HG03103 (cell line): ENCODE measurements at regions not wholly inside any gene's neighbourhood (a gene's known extent, or its start where the extent isn't known, plus 50 kb on each side); places are given as distances from the start of the nearest gene placed in this dataset.
"Not testable (repeated sequence)": the region's sequence is repeated elsewhere in the genome, so short reads cannot be mapped to it uniquely, and the experiment has no call there.

Source experiments
- ATAC-seq: cut with Tn5 transposase; IDR thresholded peaks from one replicate; pipeline ENCODE4 v1.9.1; 2021; ENCODE audit warnings: low read depth; ENCODE audit not compliant: unreplicated experiment

GRCh38 chr1:67525053-67525760 lies 95.0 kb upstream of the SERBP1 start:
- ATAC-seq: no peak

DNA sequence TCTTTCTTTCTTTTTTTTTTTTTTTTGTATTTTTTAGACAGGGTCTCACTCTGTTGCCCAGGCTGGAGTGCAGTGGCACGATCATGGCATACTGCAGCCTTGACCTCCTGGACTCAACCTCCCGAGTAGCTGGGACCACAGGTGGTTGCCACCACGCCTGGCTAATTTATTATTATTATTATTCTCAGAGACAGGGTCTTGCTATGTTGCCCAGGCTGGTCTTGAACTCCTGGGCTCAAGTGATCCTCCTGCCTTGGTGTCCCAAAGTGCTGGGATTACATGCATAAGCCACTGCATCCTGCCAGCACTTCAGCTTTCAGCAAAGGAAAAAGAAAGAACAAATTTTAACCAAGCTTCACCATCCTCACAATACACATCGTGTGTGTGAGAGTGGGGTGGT lies 97.9 kb upstream of the SERBP1 start:
- ATAC-seq: no peak

GRCh38 chr1:67530071-67530470 lies 99.9 kb upstream of the SERBP1 start:
- no peak for ATAC-seq

DNA sequence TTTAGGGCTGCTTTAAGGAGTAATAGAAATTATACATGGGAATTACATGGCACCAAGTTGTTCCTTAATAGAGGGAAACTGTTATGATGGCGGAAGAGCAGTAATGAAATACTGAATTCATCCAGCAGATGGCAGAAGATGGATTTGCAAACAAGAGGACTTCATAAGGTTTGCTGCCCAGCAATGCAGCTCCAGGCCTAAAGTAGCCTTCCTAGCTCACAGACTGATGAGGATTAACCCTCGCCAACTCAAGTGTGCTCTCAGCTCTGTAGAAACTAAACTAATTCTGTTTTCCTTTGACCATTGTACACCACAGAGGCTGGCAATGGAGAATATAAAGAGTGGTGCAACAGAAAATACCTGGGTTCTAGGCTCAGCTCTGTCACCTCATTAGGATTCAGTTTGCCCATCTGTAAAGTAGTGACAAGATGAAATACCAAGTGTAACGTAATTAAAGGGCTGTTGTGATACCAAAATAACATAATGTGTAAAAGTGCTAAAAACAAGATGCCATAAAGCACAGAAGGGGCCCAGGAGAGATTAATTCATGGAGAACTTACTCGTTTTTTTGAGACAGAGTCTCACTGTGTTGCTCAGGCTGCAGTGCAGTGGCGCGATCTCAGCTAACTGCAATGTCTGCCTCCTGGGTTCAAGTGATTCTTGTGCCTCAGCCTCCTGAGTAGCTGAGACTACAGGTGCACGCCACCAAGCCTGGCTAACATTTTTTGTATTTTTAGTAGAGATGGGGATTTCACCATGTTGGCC lies 102.4 kb upstream of the SERBP1 start:
- no peak for ATAC-seq

DNA sequence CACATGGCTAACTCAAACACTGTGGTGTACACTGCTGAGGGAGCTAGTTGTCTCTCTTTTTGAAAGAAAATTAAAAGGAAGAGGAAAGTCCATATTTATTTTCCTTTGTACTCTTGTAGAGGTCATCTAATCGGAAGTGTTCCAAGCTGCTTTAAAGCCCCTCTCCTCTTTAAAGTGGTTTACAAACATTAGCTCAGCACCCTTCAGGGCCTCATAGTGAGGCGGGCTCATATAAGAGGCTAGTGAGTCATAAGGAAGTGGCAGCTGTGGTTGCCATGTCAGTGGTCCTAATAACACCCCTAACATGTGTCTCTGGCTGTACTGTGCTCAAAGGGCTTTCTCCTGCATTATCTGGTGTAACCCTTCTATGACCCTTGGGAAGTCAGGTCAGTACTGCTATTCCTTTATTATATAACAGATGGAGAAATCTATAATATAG lies 104.4 kb upstream of the SERBP1 start:
- ATAC-seq: no peak

DNA sequence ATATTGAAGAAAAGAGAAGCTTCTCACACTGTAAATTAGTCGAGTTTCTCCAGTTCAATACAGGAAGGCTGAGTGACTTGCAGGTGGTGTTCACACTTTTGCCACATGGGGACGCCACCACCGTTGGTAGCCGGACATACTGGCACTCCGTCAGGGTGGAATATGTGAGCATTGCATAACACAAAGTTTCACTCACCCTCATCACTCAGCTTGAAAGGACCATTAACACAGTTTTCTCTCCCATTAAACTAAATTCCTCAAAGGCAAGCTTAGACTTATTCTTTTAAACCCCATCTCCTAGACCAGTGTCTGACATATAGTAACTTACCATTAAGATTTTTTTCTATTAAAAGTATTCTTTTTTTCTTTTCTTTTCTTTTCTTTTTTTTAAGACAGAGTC lies 105.3 kb upstream of the SERBP1 start:
- ATAC-seq: peak; percentile 85

DNA sequence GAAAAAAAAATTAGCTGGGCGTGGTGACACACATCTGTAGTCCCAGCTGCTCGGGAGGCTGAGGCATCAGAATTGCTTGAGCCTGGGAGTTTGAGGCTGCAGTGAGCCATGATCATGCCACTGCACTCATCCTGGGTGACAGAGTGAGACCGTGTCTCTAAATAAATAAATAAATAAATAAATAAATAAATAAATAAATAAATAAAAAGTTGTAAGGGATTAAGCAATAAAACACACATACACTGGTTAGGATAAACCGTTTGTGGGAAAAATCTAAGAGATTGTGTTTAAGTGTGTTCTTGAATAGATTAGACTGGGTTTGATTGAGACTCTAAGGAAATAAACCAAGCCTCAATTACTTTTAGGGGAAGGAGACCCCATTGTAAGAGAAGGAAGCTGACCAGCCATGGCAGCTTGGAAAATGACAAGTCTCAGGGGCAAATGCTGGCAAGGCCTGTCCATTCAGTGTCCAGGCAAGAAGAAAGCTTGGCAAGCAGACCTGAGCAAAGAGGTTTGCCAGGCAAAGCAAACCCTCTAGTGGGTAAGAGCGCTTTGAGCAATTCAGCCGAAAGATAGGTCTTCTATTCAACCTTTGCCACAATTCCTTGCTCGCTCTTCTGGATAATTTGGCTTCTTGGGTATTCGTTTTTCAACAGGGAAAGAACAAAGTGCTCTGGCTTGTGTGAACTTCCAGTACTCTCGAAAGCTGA lies 106.9 kb upstream of the SERBP1 start:
- ATAC-seq: no peak

- no peak for ATAC-seq
These were observed 107.4 kb upstream of the SERBP1 start for GRCh38 chr1:67537667-67538018.

- no peak for ATAC-seq
These were observed 110.0 kb upstream of the SERBP1 start for GRCh38 chr1:67540025-67540732.

DNA sequence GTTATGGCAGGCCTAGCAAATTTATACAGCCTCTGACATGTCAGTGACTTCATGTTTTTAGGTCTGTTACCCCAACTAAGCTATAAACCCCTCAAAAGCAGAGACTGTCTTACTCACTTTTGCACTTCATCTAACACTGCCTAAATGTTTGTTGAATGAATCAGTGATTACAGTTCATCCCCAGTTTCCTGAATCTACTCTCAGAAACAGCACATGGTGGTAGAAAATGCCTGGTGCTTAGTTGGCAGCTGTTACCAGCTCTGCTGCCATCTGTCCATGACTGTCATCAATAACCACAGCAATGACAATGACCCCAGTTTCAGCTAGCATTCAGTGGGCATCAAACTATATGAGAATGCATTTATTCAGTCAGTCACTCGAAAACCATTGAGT lies 110.5 kb upstream of the SERBP1 start:
- ATAC-seq: no peak

GRCh38 chr1:67542747-67543146 lies 112.5 kb upstream of the SERBP1 start:
- no peak for ATAC-seq

GRCh38 chr1:67544921-67545320 lies 114.7 kb upstream of the SERBP1 start:
- ATAC-seq: no peak

GRCh38 chr1:67545364-67545763 lies 115.2 kb upstream of the SERBP1 start:
- ATAC-seq: no peak

GRCh38 chr1:67551375-67551774 lies 121.2 kb upstream of the SERBP1 start:
- no peak for ATAC-seq

GRCh38 chr1:67552336-67552759 lies 122.1 kb upstream of the SERBP1 start:
- no peak for ATAC-seq

GRCh38 chr1:67554204-67554603 lies 124.0 kb upstream of the SERBP1 start:
- ATAC-seq: not testable (repeated sequence)

DNA sequence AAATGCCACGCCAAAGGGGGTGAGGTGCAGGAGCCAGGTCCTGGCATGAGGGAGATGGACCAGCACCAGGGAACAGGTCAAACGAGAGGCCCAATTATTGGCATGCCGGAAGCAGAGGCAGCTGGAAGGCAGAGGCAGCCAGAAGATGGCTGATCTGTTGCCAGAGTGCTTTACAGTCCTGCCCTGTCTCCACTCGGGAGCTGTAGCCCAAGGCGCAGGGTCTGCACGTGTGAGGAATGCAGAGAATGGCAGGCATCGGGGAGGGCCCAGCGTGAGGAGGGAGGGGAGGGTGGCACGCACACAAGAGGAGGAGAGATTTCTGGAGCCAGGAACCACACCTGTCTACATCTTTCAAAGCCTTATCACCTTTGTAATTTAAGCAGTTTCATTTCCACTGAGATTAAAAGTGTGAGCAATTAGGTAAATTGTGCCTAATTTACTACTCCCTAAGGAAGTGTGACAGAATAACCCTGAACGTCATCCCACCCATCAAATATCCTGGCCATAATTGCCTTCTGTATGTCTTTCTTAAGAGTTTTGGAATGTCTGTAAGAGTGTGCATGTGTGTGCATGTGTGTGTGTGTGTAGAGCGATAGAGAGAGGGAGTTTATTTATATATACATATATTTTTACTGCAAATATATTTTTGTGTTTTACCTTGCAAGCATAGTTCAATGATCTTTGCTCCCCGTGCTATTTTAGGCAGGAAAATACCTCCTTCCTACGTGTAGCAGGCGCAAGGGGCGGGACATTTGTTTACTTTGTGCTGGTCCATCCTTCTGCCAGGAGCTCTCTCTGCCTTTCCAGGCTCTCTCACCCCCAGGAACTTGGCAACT lies 125.5 kb upstream of the SERBP1 start:
- ATAC-seq: no peak

- ATAC-seq: no peak
These were observed 126.2 kb upstream of the SERBP1 start for GRCh38 chr1:67556297-67556900.

DNA sequence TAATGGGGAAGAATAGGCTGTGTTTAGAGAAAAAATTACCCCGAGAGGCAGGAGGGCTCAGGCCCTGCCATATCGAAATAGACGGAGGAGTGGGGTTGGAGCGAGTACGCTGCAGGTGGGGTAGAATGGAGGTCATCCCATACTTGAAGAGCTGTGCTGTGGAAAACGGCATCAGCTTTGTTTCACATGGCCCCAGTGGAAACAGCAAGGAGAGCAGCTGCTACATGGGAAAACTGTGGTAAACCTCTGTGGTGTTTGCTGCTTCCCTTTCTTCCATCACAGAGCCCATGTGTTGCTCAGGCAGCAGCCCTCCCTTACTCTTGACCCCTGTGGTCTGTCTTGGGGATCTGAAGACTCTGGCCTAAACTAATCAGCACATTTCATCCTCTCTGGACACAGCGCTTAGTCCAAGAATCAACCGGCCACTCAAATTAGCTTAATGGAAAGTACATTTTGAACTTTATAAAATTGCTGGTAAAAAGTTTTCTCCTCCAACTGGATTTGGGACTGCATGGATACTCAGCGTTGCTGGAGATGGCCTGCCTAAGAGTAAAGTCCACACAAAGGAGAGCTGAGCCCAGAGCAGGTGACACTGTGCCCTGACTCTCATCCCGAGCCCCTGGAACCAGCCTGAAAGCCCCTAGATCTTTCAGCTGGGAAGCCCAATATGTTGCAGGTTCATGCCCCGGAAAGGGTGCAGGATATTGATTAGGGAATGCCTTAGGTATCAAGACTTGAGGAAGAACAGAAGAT lies 127.1 kb upstream of the GADD45A start:
- ATAC-seq: no peak
